BE2C (cell line): ENCODE measurements at regions not wholly inside any gene's neighbourhood (a gene's known extent, or its start where the extent isn't known, plus 50 kb on each side); places are given as distances from the start of the nearest gene placed in this dataset.

ENCODE experiments used
- DNase-seq: peaks from one replicate; pipeline ENCODE4 v3.0.0-alpha.2; 2020
- H3K27me3 ChIP-seq: fragments of 250-450 bp; sonication (Bioruptor Pico); 2 replicates; pipeline ENCODE4 v1.5.1; 2020; ENCODE audit warnings: mild to moderate bottlenecking
- H3K36me3 ChIP-seq: fragments of 250-450 bp; sonication (Bioruptor Pico); 2 replicates; pipeline ENCODE4 v1.5.1; 2020; ENCODE audit warnings: mild to moderate bottlenecking
- H3K4me1 ChIP-seq: fragments of 250-450 bp; sonication (Bioruptor Pico); 2 replicates; pipeline ENCODE4 v1.5.1; 2020
- H3K4me3 ChIP-seq: 2 replicates; pipeline ENCODE4 v1.5.1; 2011; ENCODE audit warnings: low read depth, low read length
- H3K9me3 ChIP-seq: fragments of 250-450 bp; sonication (Bioruptor Pico); 2 replicates; pipeline ENCODE4 v1.5.1; 2020
- CTCF ChIP-seq: IDR thresholded peaks from 2 replicates; pipeline ENCODE4 v1.5.1; 2012; ENCODE audit warnings: mild to moderate bottlenecking, low read depth, low read length

DNA sequence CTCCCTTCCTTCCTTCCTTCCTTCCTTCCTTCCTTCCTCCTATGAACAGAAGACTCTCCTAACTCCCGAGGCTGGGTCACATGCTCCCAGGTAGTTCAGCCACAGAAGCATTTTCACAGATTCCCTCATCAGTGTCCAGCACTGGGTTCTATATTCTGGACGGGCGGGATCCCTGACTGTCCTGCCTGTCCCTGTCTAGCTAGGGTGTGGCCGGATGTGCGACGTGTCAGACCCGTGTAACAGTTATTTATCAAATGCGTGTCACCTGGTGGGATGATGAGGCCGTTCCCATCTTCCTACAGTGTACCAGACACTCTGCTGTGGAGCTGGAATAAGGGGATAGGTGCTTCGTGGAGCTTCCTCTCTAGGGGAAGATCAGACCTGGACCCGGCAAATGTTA, 901.0 kb downstream of the BRD1 start:
- no peaks in the 10 kb centered on the region for H3K27me3 ChIP-seq

GRCh38 chr22:48926136-48926535, 901.5 kb downstream of the BRD1 start:
- no peaks in the 10 kb centered on the region for H3K27me3 ChIP-seq
- no peak for DNase-seq
- H3K4me1 ChIP-seq, result no peaks in the 10 kb centered on the region
- peaks cover 3% of the 10 kb centered on the region; the same call in 1 of the 2 replicates for H3K9me3 ChIP-seq
- no peaks in the 10 kb centered on the region for H3K36me3 ChIP-seq
- no peak for TF ChIP-seq CTCF
- no peak overlapping the region for H3K4me3 ChIP-seq

More for the DNA sequence above, 901.0 kb downstream of the BRD1 start:
- H3K36me3 ChIP-seq, result no peaks in the 10 kb centered on the region
- no peak overlapping the region for H3K4me3 ChIP-seq
- no peaks in the 10 kb centered on the region for H3K4me1 ChIP-seq
- peaks cover 3% of the 10 kb centered on the region; the same call in 1 of the 2 replicates for H3K9me3 ChIP-seq
- no peak for DNase-seq
- TF ChIP-seq CTCF, result no peak

DNA sequence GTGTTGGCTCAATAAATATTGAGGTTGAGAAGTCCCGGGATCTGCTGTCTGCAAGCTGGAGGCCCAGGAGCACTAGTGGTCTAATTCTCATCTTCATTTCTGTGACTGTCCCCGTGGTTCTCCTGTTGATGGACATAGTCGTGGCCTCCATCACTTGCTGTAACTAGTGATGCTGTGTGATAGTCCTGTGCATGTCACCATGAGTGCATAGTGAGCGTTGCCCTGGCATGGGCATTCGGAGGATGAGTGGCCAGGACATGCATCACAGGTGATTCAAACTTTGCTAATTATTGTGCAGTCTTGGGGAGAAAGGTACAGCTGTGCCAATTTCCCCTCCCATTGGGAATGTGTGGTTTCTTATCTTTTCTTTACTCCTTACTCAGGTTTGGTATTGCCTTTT, 902.2 kb downstream of the BRD1 start:
- Histone ChIP-seq H3K4me3 (no peak overlapping the region), H3K9me3 (peaks cover 3% of the 10 kb centered on the region; the same call in 1 of the 2 replicates), H3K36me3 (no peaks in the 10 kb centered on the region), H3K4me1 (no peaks in the 10 kb centered on the region), H3K27me3 (no peaks in the 10 kb centered on the region)
- no peak for TF ChIP-seq CTCF
- DNase-seq, result no peak

- no peak overlapping the region for H3K4me3 ChIP-seq
- no peaks in the 10 kb centered on the region for H3K4me1 ChIP-seq
- no peaks in the 10 kb centered on the region for H3K27me3 ChIP-seq
- H3K9me3 ChIP-seq, result peaks cover 3% of the 10 kb centered on the region; the same call in 1 of the 2 replicates
- DNase-seq, result no peak
- TF ChIP-seq CTCF, result no peak
- H3K36me3 ChIP-seq, result no peaks in the 10 kb centered on the region
These were observed 903.7 kb downstream of the BRD1 start for GRCh38 chr22:48923996-48924395.

GRCh38 chr22:48923165-48923865, 904.4 kb downstream of the BRD1 start:
- Histone ChIP-seq H3K36me3 (no peaks in the 10 kb centered on the region), H3K4me1 (no peaks in the 10 kb centered on the region), H3K27me3 (no peaks in the 10 kb centered on the region), H3K9me3 (peaks cover 3% of the 10 kb centered on the region; the same call in 1 of the 2 replicates), H3K4me3 (no peak overlapping the region)
- DNase-seq, result no peak
- TF ChIP-seq CTCF, result no peak

- no peaks in the 10 kb centered on the region for H3K27me3 ChIP-seq
- peaks cover 3% of the 10 kb centered on the region; the same call in 1 of the 2 replicates for H3K9me3 ChIP-seq
- no peaks in the 10 kb centered on the region for H3K36me3 ChIP-seq
- no peaks in the 10 kb centered on the region for H3K4me1 ChIP-seq
- DNase-seq, result no peak
- no peak for TF ChIP-seq CTCF
- no peak overlapping the region for H3K4me3 ChIP-seq
These were observed 906.2 kb downstream of the BRD1 start for GRCh38 chr22:48921411-48921903.
